Right atrium auricular region (tissue), 2 donors: ENCODE measurements at regions not wholly inside any gene's neighbourhood (a gene's known extent, or its start where the extent isn't known, plus 50 kb on each side); places are given as distances from the start of the nearest gene placed in this dataset.

Experiments used
- DNase-seq: peaks from one replicate; pipeline ENCODE4 v3.0.0-alpha.2; 2019; ENCODE audit warnings: low spot score
- H3K27ac ChIP-seq, 2 donors: fragments of 200-600 bp; sonication (generic); 1 replicate in 1 of 2; 2 replicates in 1 of 2; pipeline ENCODE4 v1.5.1; 2016 to 2019
- H3K27me3 ChIP-seq, 2 donors: fragments of 200-600 bp; sonication (generic); one replicate each; pipeline versions ENCODE4 v1.5.1 to v1.6.0; 2017 to 2019
- H3K36me3 ChIP-seq: fragments of 200-600 bp; sonication (generic); one replicate; pipeline ENCODE4 v1.5.1; 2016
- H3K4me1 ChIP-seq, 2 donors: fragments of 200-600 bp; sonication (generic); one replicate each; pipeline versions ENCODE4 v1.5.1 to v1.6.0; 2017 to 2019
- H3K4me3 ChIP-seq, 2 donors: fragments of 200-600 bp; sonication (generic); 1 replicate in 1 of 2; 2 replicates in 1 of 2; pipeline ENCODE4 v1.5.1; 2017 to 2019; ENCODE audit warnings: mild to moderate bottlenecking in 1 of 2, moderate library complexity in 1 of 2
- H3K9me3 ChIP-seq, 2 donors: fragments of 200-600 bp; sonication (generic); one replicate each; pipeline ENCODE4 v1.5.1; 2019
- TF ChIP-seq, protein P1 (sequence below), 2 donors: fragments of 200-600 bp; sonication (generic); IDR thresholded peaks; one replicate each; pipeline ENCODE4 v1.5.1; 2019; ENCODE audit warnings: antibody characterized with exemption in 2 of 2

- H3K4me1 ChIP-seq: no peaks in the 10 kb centered on the region
- no peaks in the 10 kb centered on the region for H3K27me3 ChIP-seq
- H3K36me3 ChIP-seq: no peaks in the 10 kb centered on the region
- H3K27ac ChIP-seq: no peak overlapping the region
- TF ChIP-seq, protein P1, sequence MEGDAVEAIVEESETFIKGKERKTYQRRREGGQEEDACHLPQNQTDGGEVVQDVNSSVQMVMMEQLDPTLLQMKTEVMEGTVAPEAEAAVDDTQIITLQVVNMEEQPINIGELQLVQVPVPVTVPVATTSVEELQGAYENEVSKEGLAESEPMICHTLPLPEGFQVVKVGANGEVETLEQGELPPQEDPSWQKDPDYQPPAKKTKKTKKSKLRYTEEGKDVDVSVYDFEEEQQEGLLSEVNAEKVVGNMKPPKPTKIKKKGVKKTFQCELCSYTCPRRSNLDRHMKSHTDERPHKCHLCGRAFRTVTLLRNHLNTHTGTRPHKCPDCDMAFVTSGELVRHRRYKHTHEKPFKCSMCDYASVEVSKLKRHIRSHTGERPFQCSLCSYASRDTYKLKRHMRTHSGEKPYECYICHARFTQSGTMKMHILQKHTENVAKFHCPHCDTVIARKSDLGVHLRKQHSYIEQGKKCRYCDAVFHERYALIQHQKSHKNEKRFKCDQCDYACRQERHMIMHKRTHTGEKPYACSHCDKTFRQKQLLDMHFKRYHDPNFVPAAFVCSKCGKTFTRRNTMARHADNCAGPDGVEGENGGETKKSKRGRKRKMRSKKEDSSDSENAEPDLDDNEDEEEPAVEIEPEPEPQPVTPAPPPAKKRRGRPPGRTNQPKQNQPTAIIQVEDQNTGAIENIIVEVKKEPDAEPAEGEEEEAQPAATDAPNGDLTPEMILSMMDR (IDR thresholded peaks at IDR 0.05): no peak
- H3K4me3 ChIP-seq: no peak overlapping the region
- DNase-seq: no peak
- peaks cover 0 to 4% of the 10 kb centered on the region in 2 donors for H3K9me3 ChIP-seq
Measured at GRCh38 chr16:88323546-88324330, 59.0 kb upstream of the ZNF469 start.

DNA sequence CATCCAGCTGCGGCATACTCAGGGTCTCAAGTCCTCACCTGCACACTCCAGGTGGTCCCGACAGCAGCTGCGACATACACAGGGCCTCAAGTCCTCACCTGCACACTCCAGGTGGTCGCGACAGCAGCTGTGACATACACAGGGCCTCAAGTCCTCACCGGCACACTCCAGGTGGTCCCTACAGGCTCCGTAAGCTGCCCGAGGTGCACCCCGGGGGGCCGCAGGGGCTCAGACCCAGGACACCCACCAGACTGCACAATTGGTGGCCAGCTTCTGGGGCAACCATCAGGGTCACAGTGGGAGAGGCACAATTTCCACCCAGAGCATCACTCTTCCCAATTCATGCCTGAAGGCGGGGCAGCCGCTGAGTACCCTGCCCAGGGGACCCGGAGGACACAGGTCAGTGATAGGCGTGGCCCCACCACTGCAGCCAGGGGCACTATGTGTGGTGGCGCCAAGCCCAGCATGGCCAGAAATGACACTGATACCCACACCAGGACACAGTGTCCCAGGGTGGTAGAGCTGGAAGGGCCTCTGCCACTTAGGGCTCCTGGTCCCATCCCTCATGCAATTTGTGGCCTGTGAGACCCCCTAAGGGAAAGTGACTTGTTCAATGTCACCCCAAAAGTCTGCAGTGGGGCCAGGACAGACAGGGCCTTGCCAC is 57.5 kb upstream of the ZNF469 start:
- no peak for DNase-seq

GRCh38 chr16:88325976-88326375 is 56.8 kb upstream of the ZNF469 start:
- Histone ChIP-seq H3K36me3 (no peaks in the 10 kb centered on the region), H3K4me1 (no peaks in the 10 kb centered on the region), H3K4me3 (no peak overlapping the region), H3K27ac (no peak overlapping the region), H3K9me3 (peaks cover 0 to 1% of the 10 kb centered on the region in 2 donors), H3K27me3 (no peaks in the 10 kb centered on the region)
- DNase-seq: no peak
- TF ChIP-seq, protein P1 (IDR thresholded peaks at IDR 0.05): no peak

More for the DNA sequence above, 57.5 kb upstream of the ZNF469 start:
- H3K27me3 ChIP-seq: no peaks in the 10 kb centered on the region
- peaks cover 0 to 4% of the 10 kb centered on the region in 2 donors for H3K9me3 ChIP-seq
- H3K27ac ChIP-seq: no peak overlapping the region
- no peak overlapping the region for H3K4me3 ChIP-seq
- TF ChIP-seq, protein P1 (IDR thresholded peaks at IDR 0.05): no peak
- no peaks in the 10 kb centered on the region for H3K4me1 ChIP-seq
- no peaks in the 10 kb centered on the region for H3K36me3 ChIP-seq

DNA sequence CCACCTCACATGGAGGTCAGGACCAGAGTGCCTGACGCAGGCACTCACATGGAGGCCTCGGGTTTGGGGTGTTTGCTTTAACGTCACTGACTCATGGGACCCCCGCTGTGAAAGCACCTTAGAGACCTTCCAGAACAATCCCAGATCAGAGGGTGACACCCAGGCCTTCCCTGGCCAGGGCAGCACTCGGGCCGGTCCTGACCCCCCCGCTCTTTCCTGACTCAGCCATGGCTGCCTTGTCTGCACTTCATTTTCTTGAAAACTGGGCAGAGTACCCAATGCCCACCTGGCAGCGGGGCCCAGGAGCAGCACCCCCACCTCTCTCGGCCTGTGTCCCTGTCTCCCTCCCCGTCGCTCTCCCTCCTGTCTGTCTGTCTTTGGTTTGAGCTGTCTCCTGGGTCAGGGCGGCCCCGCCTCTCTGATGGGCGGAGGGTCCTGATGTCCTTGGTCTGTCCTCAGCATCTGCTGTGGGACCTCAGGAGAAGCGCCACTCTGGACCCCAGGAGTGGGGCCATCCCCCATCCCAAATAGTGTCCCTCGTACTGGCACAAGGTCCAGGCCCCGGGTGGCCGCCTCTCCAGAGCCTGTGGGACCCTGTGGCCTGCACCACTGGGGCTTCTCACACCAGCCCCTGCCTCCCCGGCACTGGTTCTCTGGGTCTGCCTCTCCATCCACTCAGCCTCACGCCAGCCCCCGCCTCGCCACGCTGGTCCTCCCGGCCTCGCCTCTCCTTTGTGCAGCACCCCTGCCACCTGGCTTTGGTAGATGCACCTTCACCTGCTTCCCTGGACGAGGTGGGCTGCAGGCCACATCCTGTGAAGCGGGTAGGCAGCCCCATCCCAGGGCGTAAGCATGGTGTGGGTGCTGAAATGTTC is 55.9 kb upstream of the ZNF469 start:
- H3K27me3 ChIP-seq: no peaks in the 10 kb centered on the region
- H3K9me3 ChIP-seq: no peaks in the 10 kb centered on the region
- TF ChIP-seq, protein P1 (IDR thresholded peaks at IDR 0.05): no peak
- H3K4me1 ChIP-seq: no peaks in the 10 kb centered on the region
- no peaks in the 10 kb centered on the region for H3K36me3 ChIP-seq
- H3K4me3 ChIP-seq: no peak overlapping the region
- no peak overlapping the region for H3K27ac ChIP-seq
- DNase-seq: no peak

- no peak for DNase-seq
- Histone ChIP-seq H3K27ac (no peak overlapping the region), H3K27me3 (no peaks in the 10 kb centered on the region), H3K36me3 (no peaks in the 10 kb centered on the region), H3K9me3 (no peaks in the 10 kb centered on the region), H3K4me3 (no peak overlapping the region), H3K4me1 (no peaks in the 10 kb centered on the region)
- TF ChIP-seq, protein P1 (IDR thresholded peaks at IDR 0.05): no peak
Measured at GRCh38 chr16:88327561-88328312, 55.0 kb upstream of the ZNF469 start.
